ENCODE measurements at regions not wholly inside any gene's neighbourhood (a gene's known extent, or its start where the extent isn't known, plus 50 kb on each side); places are given as distances from the start of the nearest gene placed in this dataset.

DNA sequence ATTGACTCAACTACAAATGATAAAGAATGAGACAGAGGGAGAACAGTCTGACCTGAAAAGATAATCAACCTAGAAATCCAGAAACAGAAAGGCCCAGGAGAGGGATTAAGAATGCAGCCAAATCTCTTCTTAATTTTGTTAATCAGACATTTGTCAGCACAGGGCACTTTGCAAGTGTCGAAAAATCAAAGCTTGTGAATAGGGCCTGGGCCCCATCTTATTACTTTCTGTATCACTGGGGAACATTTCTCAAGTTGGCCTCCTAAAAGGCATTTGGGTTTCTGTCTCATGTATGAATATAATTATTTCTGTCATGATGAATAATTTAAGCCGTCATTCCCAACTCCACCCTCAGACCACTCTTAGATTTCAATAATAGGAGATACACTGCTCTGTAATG, 308.4 kb upstream of the PRKCQ start:
- H3K9me3 ChIP-seq = no peaks in the 10 kb centered on the region
- Mint-ChIP-seq H3K9me3 (ENCODE audit: unreplicated experiment) (no peaks in the 10 kb centered on the region), H3K4me3 (ENCODE audit: unreplicated experiment) (no peak overlapping the region), H3K27ac (ENCODE audit: unreplicated experiment) (no peak overlapping the region), H3K27me3 (ENCODE audit: insufficient read depth, unreplicated experiment) (peaks cover 8% of the 10 kb centered on the region), H3K36me3 (ENCODE audit: insufficient read depth, unreplicated experiment) (no peaks in the 10 kb centered on the region), H3K4me1 (ENCODE audit: low read depth, unreplicated experiment) (no peaks in the 10 kb centered on the region)
- BruUV-seq (replicated peaks) = no TSS peak
- TF ChIP-seq, protein P1, sequence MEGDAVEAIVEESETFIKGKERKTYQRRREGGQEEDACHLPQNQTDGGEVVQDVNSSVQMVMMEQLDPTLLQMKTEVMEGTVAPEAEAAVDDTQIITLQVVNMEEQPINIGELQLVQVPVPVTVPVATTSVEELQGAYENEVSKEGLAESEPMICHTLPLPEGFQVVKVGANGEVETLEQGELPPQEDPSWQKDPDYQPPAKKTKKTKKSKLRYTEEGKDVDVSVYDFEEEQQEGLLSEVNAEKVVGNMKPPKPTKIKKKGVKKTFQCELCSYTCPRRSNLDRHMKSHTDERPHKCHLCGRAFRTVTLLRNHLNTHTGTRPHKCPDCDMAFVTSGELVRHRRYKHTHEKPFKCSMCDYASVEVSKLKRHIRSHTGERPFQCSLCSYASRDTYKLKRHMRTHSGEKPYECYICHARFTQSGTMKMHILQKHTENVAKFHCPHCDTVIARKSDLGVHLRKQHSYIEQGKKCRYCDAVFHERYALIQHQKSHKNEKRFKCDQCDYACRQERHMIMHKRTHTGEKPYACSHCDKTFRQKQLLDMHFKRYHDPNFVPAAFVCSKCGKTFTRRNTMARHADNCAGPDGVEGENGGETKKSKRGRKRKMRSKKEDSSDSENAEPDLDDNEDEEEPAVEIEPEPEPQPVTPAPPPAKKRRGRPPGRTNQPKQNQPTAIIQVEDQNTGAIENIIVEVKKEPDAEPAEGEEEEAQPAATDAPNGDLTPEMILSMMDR (IDR thresholded peaks at IDR 0.05; ENCODE audit: insufficient read depth in 1 of 2, low read depth in 1 of 2, low read length in 1 of 2, severe bottlenecking in 1 of 2, unreplicated experiment in 1 of 2) = no peak
- H3K27me3 ChIP-seq (replicated peaks; ENCODE audit: control insufficient read depth, insufficient read depth, low read length) = no peaks in the 10 kb centered on the region
- no peak for DNase-seq
- intact Hi-C loops (cut with micrococcal nuclease; ENCODE audit: unreplicated experiment) = no loop called here
- H3K36me3 ChIP-seq (ENCODE audit: control insufficient read depth, insufficient read depth, low read length) = no peaks in the 10 kb centered on the region
- H3K4me3 ChIP-seq (ENCODE audit: low read depth, low read length) = no peak overlapping the region
- no peaks in the 10 kb centered on the region for H3K4me1 ChIP-seq
- ChIA-PET POLR2A (no interaction called here), CTCF (interaction anchor here (0.5 kb wide), 1 partner anchor 239 kb away, joined by 3 read pairs; no protein-coding TSS in a partner anchor)

DNA sequence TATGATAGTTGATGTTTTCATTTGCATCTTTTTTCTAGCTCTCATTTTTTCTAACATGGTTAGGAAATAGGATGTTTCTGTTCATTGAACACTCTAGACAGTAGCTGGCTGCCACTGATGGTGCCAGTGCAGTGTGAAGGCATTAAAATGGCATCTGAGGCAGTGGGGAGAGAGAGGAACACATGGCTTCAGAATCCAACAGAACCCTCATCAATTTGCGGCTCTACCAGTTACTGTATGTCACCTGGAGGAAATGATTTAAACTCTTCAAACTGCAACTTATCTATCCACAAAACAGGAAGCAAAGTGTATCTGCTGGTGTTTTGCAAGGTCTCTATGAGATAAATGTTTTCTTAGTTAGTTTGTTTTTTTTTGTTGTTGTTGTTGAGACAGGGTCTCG, 305.2 kb upstream of the PRKCQ start:
- H3K4me1 ChIP-seq = no peaks in the 10 kb centered on the region
- DNase-seq = no peak
- intact Hi-C loops (cut with micrococcal nuclease; ENCODE audit: unreplicated experiment) = no loop called here
- H3K36me3 ChIP-seq (ENCODE audit: control insufficient read depth, insufficient read depth, low read length) = no peaks in the 10 kb centered on the region
- Mint-ChIP-seq H3K27ac (ENCODE audit: unreplicated experiment) (no peak overlapping the region), H3K4me1 (ENCODE audit: low read depth, unreplicated experiment) (no peaks in the 10 kb centered on the region), H3K36me3 (ENCODE audit: insufficient read depth, unreplicated experiment) (no peaks in the 10 kb centered on the region), H3K4me3 (ENCODE audit: unreplicated experiment) (no peak overlapping the region), H3K9me3 (ENCODE audit: unreplicated experiment) (no peaks in the 10 kb centered on the region), H3K27me3 (ENCODE audit: insufficient read depth, unreplicated experiment) (peaks cover 8% of the 10 kb centered on the region)
- H3K4me3 ChIP-seq (ENCODE audit: low read depth, low read length) = no peak overlapping the region
- CTCF ChIA-PET = no interaction called here
- H3K9me3 ChIP-seq = no peaks in the 10 kb centered on the region
- H3K27me3 ChIP-seq (replicated peaks; ENCODE audit: control insufficient read depth, insufficient read depth, low read length) = no peaks in the 10 kb centered on the region
- POLR2A ChIA-PET = no interaction called here
- TF ChIP-seq, protein P1 (IDR thresholded peaks at IDR 0.05; ENCODE audit: insufficient read depth in 1 of 2, low read depth in 1 of 2, low read length in 1 of 2, severe bottlenecking in 1 of 2, unreplicated experiment in 1 of 2) = no peak
- BruUV-seq (replicated peaks) = no TSS peak

DNA sequence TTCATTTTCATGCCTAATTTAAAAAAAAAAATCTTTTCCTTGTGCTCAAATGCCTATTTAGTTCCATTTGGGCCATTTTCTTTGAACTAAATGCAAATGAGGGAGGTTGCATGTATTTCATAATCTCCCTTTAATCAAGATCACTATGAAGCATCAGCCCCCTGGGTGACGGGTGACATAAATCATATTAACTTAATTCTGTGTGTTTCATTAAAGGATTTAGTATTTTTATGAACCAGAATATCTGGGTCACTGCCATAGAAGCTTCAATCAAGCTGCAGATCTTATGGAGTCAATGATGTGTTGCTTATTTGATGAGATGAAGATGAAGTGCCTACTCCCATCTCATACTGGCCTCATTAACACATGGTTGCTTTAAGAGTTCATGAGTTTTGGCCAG, 301.9 kb upstream of the PRKCQ start:
- Histone ChIP-seq H3K9me3 (no peaks in the 10 kb centered on the region), H3K36me3 (ENCODE audit: control insufficient read depth, insufficient read depth, low read length) (no peaks in the 10 kb centered on the region), H3K4me1 (no peaks in the 10 kb centered on the region), H3K27me3 (replicated peaks; ENCODE audit: control insufficient read depth, insufficient read depth, low read length) (0 out of 2 replicates have a peak, but pooled peaks cover 2% of the 10 kb centered on the region), H3K4me3 (ENCODE audit: low read depth, low read length) (no peak overlapping the region)
- H3K36me3 Mint-ChIP-seq (ENCODE audit: insufficient read depth, unreplicated experiment) = no peaks in the 10 kb centered on the region
- H3K4me3 Mint-ChIP-seq (ENCODE audit: unreplicated experiment) = no peak overlapping the region
- no peaks in the 10 kb centered on the region for H3K4me1 Mint-ChIP-seq (ENCODE audit: low read depth, unreplicated experiment)
- TF ChIP-seq, protein P1 (IDR thresholded peaks at IDR 0.05; ENCODE audit: insufficient read depth in 1 of 2, low read depth in 1 of 2, low read length in 1 of 2, severe bottlenecking in 1 of 2, unreplicated experiment in 1 of 2) = no peak
- intact Hi-C loops (cut with micrococcal nuclease; ENCODE audit: unreplicated experiment) = no loop called here
- H3K27ac Mint-ChIP-seq (ENCODE audit: unreplicated experiment) = no peak overlapping the region
- ChIA-PET POLR2A (no interaction called here), CTCF (no interaction called here)
- BruUV-seq (replicated peaks) = no TSS peak
- H3K9me3 Mint-ChIP-seq (ENCODE audit: unreplicated experiment) = no peaks in the 10 kb centered on the region
- DNase-seq = no peak
- peaks cover 20% of the 10 kb centered on the region for H3K27me3 Mint-ChIP-seq (ENCODE audit: insufficient read depth, unreplicated experiment)
